GM20000 (cell line): ENCODE measurements at regions not wholly inside any gene's neighbourhood (a gene's known extent, or its start where the extent isn't known, plus 50 kb on each side); places are given as distances from the start of the nearest gene placed in this dataset.

Experiments
- DNase-seq: peaks from one replicate; pipeline ENCODE4 v3.0.0; 2012; ENCODE audit warnings: low spot score
- TF ChIP-seq, protein P1 (sequence below): IDR thresholded peaks from 2 replicates; pipeline ENCODE4 v1.5.1; 2012; ENCODE audit warnings: mild to moderate bottlenecking, control low read depth; ENCODE audit errors: extremely low read depth, missing control alignments

DNA sequence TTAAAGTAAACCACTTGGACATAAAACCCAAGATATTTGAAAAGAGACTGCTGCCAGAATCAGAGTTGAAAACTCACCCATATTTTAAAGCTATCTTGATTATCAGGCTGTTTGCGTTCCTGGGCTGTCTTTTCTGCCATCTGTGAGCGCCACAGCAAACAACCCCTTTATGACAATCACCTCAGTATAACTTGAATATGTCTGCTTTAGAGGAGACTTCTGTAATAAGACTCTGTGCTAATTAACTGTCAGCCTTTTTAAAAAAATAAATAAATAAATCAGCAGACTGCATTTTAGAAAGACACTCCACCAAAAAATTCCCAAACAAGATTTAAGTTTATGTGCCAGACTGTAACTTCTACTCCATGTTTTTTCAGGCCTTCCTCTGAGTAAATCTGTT is 375.7 kb upstream of the CCNH start:
- TF ChIP-seq, protein P1, sequence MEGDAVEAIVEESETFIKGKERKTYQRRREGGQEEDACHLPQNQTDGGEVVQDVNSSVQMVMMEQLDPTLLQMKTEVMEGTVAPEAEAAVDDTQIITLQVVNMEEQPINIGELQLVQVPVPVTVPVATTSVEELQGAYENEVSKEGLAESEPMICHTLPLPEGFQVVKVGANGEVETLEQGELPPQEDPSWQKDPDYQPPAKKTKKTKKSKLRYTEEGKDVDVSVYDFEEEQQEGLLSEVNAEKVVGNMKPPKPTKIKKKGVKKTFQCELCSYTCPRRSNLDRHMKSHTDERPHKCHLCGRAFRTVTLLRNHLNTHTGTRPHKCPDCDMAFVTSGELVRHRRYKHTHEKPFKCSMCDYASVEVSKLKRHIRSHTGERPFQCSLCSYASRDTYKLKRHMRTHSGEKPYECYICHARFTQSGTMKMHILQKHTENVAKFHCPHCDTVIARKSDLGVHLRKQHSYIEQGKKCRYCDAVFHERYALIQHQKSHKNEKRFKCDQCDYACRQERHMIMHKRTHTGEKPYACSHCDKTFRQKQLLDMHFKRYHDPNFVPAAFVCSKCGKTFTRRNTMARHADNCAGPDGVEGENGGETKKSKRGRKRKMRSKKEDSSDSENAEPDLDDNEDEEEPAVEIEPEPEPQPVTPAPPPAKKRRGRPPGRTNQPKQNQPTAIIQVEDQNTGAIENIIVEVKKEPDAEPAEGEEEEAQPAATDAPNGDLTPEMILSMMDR = no peak
- no peak for DNase-seq

DNA sequence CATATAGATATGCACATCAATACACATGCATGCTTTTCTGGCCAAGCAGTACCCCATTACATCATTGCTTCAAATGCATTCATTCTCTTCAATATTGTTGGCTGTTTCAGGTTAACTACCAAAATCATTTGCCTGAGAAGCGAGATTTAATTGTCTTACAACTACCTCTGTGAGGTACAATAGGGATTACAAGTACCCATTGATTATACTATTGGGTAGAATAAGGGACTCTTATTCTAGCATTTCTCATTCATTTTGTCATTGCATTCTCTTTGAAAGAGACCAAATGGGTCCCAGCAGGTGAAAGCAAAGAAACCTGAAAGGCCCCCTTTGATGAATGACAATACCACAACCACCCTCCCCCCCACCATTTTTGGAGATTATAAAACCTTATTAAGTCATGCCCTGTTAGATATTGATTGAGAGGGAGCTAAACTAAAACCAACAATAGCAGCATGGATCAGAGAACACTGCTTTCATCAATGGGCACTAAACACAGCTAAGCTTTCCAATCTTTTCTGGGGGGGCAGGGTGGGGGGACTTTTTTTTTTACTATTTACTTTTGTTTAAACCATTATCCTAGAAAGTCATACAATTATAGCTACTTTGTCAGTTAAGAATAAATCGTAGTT is 375.0 kb upstream of the CCNH start:
- no peak for DNase-seq
- TF ChIP-seq, protein P1 = no peak

DNA sequence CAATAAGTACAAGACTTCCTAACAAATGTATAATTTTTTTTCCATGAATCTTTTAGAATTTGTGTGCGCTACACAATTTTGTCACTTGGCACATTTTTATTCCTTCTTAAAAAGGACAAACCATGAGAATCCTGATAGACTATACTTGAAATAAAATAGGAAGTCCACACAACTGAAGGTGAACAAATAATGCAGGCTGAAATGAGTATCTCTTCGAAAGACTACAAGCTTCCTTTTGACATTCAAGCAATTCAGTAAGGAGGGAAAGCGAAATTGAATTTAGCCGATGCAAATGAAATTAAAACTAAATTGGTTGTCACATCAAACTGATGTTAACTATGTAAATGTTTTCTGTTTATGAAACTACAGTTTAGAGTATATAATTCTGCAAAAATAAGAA is 374.4 kb upstream of the CCNH start:
- DNase-seq = no peak
- TF ChIP-seq, protein P1 = no peak

DNA sequence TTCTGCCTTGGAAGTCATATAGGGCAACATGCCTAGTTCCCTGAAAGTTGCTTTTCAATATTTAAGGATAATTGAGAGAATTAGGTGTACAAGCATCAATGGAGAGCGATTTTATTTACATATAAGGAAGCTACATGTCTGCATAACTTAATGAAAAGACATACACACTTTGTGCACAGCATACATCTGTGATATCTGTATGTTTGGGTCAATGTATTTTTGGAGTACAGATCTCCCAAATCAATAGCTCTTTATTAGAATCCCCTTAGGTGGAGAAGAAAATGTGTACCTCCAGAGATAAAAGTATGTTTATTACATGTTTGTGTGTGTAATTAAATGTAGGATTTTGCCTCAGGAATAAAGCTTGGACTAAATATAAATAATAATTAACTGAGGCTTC is 373.7 kb upstream of the CCNH start:
- no peak for DNase-seq
- TF ChIP-seq, protein P1 = no peak

DNA sequence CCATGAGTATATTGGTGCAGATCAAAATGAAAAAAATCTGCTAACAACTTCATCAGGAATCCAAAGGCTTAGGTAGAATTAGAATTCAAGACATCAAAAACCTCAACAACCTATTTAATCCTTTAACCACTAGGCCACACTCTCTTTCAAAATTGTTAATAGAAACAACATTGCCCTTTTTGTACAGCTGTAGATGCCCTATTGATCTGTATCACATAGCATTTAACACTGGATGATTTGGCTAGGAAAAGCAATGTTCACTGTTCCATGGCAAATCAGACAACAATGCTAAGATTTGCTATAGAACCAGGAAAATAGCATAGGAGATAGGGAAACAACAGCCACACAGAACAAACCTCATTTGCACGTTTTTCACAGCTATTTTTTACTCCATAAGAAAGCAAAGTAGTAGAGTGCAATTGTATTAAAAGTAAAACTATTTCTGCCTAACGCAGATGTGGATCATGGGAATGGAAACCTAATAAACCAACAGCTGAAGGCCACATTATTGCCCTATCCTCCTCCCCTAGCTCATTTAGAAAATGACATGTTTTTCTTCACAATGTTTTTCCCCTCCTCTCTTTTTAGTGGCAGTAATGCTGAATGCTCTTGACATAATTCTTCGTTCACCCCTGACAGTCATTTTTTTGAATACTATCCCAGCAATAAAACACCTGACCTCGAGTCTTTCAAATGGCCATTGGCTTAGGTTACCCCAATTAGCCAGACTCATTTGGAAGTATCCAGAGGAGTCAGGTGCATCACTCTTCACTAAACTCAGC is 373.0 kb upstream of the CCNH start:
- TF ChIP-seq, protein P1 = no peak
- no peak for DNase-seq

DNA sequence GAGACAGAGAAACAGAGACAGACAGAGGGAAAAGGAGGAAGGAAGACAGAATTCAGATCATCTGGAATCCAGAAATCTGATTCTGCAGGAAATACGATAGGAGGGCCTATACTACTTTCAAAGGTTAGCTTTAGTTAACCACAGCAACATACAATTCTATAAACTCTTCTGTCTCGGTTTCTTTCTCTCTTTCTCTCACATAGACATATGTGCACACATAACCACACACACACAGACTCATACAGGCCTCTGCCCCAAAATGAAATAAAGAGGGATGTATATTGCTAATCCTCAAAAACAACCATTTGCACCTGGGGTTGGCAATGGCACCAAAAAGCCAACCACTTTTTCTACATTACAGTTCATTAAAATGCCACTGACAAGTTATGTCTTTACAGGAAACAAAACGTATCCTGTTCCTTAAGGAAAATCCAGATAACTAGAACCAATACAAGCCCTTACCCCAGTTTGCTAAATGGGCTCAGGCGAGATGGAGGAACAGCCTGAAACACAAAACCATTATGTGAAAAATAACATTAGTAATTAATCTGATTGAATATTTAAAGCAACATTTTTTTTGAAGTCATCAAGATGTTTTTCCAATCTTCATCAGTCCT is 372.3 kb upstream of the CCNH start:
- TF ChIP-seq, protein P1 = no peak
- DNase-seq = no peak

DNA sequence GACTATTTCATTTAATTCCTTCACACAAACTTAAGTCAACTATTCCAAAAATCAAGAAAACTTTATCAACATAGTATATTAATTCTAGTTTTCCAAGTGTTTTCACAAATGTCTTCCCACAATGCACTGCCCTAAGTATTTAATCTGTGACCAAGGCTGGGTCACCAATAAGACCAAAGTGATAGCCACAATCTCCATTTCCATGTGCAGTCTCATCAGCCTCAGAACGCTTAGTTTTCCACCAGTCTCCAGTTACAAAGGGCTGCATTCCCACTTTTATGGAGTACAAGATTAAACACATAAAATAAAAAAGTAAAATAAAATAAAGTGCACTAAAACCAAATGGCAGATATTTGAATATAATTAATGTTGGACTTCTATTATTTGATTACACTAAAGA is 371.6 kb upstream of the CCNH start:
- TF ChIP-seq, protein P1 = no peak
- no peak for DNase-seq
